H1 (cell line): ENCODE measurements at regions not wholly inside any gene's neighbourhood (a gene's known extent, or its start where the extent isn't known, plus 50 kb on each side); places are given as distances from the start of the nearest gene placed in this dataset.
"Not testable (repeated sequence)": the region's sequence is repeated elsewhere in the genome, so short reads cannot be mapped to it uniquely, and the experiment has no call there.

Experiments
- CREB1 ChIP-seq: IDR thresholded peaks from 2 replicates; pipeline ENCODE4 v1.6.1; 2012; ENCODE audit warnings: inconsistent platforms
- EGR1 ChIP-seq: IDR thresholded peaks from 2 replicates; pipeline ENCODE4 v1.6.1; 2011; ENCODE audit warnings: low read depth, low read length, borderline replicate concordance
- EP300 ChIP-seq, 2 experiments: IDR thresholded peaks; 1 replicate in 1 of 2; 2 replicates in 1 of 2; pipeline ENCODE4 v1.6.1; 2011 to 2012; ENCODE audit warnings: low read depth in 2 of 2, low read length in 2 of 2, mild to moderate bottlenecking in 2 of 2, borderline replicate concordance in 1 of 2, inconsistent platforms in 1 of 2, moderate library complexity in 1 of 2
- EZH2 ChIP-seq: fragments of 200-600 bp; sonication (generic); IDR thresholded peaks from 2 replicates; pipeline ENCODE4 v1.7.1; 2012; ENCODE audit warnings: low read depth, mild to moderate bottlenecking, moderate library complexity, low read length, inconsistent platforms; ENCODE audit not compliant: severe bottlenecking
- JUN ChIP-seq: IDR thresholded peaks from 2 replicates; pipeline ENCODE4 v1.6.1; 2011; ENCODE audit warnings: low read depth, mild to moderate bottlenecking, improper control_type of control experiment, low read length
- NRF1 ChIP-seq: IDR thresholded peaks from 2 replicates; pipeline ENCODE4 v1.6.1; 2011; ENCODE audit warnings: mild to moderate bottlenecking, low read depth, low read length, improper control_type of control experiment
- POLR2A ChIP-seq, 2 experiments: IDR thresholded peaks; 1 replicate in 1 of 2; 2 replicates in 1 of 2; pipeline ENCODE4 v1.6.1; 2011; ENCODE audit warnings: low read depth in 2 of 2, low read length in 2 of 2, mild to moderate bottlenecking in 2 of 2; ENCODE audit errors: control extremely low read depth in 1 of 2
- POLR2AphosphoS5 ChIP-seq: IDR thresholded peaks from 2 replicates; pipeline ENCODE4 v1.6.1; 2011; ENCODE audit warnings: low read depth, low read length
- RFX5 ChIP-seq: IDR thresholded peaks from 2 replicates; pipeline ENCODE4 v1.6.1; 2011; ENCODE audit warnings: low read depth, low read length, improper control_type of control experiment, borderline replicate concordance
- TAF1 ChIP-seq: IDR thresholded peaks from 2 replicates; pipeline ENCODE4 v1.6.1; 2011; ENCODE audit warnings: mild to moderate bottlenecking, low read depth, low read length
- TCF12 ChIP-seq: IDR thresholded peaks from 2 replicates; pipeline ENCODE4 v1.6.1; 2011; ENCODE audit warnings: low read depth, mild to moderate bottlenecking, low read length
- TF ChIP-seq, protein P1 (sequence below), 3 experiments: IDR thresholded peaks; 1 replicate in 2 of 3; 2 replicates in 1 of 3; pipeline versions ENCODE4 v1.5.1 to v1.6.1; 2011; ENCODE audit warnings: low read length in 3 of 3, mild to moderate bottlenecking in 3 of 3, inconsistent platforms in 2 of 3, low read depth in 1 of 3, moderate library complexity in 1 of 3; ENCODE audit not compliant: insufficient read depth in 1 of 3; ENCODE audit errors: control extremely low read depth in 1 of 3
- TF ChIP-seq, protein P2 (sequence below): IDR thresholded peaks from 2 replicates; pipeline ENCODE4 v1.6.1; 2011; ENCODE audit warnings: low read depth, mild to moderate bottlenecking, low read length; ENCODE audit not compliant: insufficient read depth
- TF ChIP-seq, protein P3 (sequence below): IDR thresholded peaks from 2 replicates; pipeline ENCODE4 v1.6.1; 2012; ENCODE audit warnings: inconsistent platforms

DNA sequence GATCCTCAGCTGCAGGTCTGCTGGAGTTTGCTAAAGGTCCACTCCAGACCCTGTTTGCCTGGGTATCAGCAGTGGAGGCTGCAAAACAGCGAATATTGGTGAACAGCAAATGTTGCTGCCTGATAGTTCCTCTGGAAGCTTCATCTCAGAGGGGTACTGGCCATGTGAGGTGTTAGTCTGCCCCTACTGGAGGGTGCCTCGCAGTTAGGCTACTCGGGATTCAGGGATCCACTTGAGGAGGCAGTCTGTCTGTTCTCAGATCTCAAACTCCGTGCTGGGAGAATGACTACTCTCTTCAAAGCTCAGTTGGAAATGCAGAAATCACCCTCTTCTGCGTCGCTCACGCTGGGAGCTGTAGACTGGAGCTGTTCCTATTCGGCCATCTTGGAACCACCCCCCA, 362.7 kb downstream of the ACTR3B start:
- TF ChIP-seq POLR2AphosphoS5; RFX5; POLR2A (IDR thresholded peaks at IDR 0.05; ENCODE audit: control extremely low read depth in 1 of 2, low read depth in 2 of 2, low read length in 2 of 2); NRF1; EP300 (IDR thresholded peaks at IDR 0.05; ENCODE audit: borderline replicate concordance in 1 of 2, low read depth in 2 of 2, low read length in 2 of 2); JUN; TAF1; TCF12; CREB1; EGR1; EZH2: not testable (repeated sequence)
- TF ChIP-seq, protein P1, sequence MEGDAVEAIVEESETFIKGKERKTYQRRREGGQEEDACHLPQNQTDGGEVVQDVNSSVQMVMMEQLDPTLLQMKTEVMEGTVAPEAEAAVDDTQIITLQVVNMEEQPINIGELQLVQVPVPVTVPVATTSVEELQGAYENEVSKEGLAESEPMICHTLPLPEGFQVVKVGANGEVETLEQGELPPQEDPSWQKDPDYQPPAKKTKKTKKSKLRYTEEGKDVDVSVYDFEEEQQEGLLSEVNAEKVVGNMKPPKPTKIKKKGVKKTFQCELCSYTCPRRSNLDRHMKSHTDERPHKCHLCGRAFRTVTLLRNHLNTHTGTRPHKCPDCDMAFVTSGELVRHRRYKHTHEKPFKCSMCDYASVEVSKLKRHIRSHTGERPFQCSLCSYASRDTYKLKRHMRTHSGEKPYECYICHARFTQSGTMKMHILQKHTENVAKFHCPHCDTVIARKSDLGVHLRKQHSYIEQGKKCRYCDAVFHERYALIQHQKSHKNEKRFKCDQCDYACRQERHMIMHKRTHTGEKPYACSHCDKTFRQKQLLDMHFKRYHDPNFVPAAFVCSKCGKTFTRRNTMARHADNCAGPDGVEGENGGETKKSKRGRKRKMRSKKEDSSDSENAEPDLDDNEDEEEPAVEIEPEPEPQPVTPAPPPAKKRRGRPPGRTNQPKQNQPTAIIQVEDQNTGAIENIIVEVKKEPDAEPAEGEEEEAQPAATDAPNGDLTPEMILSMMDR (IDR thresholded peaks at IDR 0.05; ENCODE audit: control extremely low read depth in 1 of 3, insufficient read depth in 1 of 3, low read depth in 1 of 3, low read length in 3 of 3), result peak; percentile 19 to 44 (median 42); a peak in 2 of 4 replicates
- TF ChIP-seq, protein P2, sequence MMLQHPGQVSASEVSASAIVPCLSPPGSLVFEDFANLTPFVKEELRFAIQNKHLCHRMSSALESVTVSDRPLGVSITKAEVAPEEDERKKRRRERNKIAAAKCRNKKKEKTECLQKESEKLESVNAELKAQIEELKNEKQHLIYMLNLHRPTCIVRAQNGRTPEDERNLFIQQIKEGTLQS, result not testable (repeated sequence)
- TF ChIP-seq, protein P3, sequence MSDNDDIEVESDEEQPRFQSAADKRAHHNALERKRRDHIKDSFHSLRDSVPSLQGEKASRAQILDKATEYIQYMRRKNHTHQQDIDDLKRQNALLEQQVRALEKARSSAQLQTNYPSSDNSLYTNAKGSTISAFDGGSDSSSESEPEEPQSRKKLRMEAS, result not testable (repeated sequence)
